Epithelial cell of esophagus (primary cell): ENCODE measurements at regions not wholly inside any gene's neighbourhood (a gene's known extent, or its start where the extent isn't known, plus 50 kb on each side); places are given as distances from the start of the nearest gene placed in this dataset.

ENCODE experiments used
- DNase-seq: peaks from one replicate; pipeline ENCODE4 v3.0.0; 2010; ENCODE audit warnings: low read depth
- H3K4me3 ChIP-seq: 2 replicates; pipeline ENCODE4 v1.5.1; 2011; ENCODE audit warnings: mild to moderate bottlenecking, low read length, control low read depth
- TF ChIP-seq, protein P1 (sequence below): IDR thresholded peaks from 2 replicates; pipeline ENCODE4 v1.5.1; 2011; ENCODE audit warnings: low read depth, mild to moderate bottlenecking, low read length, control low read depth, inconsistent platforms; ENCODE audit not compliant: insufficient read depth; ENCODE audit errors: missing control alignments

- no peak for DNase-seq
- TF ChIP-seq, protein P1, sequence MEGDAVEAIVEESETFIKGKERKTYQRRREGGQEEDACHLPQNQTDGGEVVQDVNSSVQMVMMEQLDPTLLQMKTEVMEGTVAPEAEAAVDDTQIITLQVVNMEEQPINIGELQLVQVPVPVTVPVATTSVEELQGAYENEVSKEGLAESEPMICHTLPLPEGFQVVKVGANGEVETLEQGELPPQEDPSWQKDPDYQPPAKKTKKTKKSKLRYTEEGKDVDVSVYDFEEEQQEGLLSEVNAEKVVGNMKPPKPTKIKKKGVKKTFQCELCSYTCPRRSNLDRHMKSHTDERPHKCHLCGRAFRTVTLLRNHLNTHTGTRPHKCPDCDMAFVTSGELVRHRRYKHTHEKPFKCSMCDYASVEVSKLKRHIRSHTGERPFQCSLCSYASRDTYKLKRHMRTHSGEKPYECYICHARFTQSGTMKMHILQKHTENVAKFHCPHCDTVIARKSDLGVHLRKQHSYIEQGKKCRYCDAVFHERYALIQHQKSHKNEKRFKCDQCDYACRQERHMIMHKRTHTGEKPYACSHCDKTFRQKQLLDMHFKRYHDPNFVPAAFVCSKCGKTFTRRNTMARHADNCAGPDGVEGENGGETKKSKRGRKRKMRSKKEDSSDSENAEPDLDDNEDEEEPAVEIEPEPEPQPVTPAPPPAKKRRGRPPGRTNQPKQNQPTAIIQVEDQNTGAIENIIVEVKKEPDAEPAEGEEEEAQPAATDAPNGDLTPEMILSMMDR: no peak
- H3K4me3 ChIP-seq: no peak overlapping the region
These were observed 877.4 kb upstream of the GOT2 start for GRCh38 chr16:59611556-59611955.

DNA sequence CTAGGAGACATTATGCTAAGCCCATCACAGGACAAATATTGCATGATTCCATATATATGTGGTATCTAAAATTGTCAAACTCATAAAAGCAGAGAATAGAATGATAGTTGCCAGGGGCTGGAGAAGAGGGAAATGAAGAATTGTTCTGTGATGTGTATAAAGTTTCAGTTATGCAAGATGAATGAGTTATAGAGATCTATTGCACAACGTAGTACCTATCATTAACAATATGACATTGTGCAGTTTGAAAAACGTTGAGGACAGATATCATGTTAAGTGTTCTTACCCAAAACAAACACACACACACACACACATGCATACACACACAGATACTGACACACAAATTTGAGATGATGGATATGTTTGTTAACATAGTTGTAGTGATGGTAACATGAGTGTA is 871.6 kb upstream of the GOT2 start:
- peak; percentile 49 for DNase-seq
- TF ChIP-seq, protein P1: no peak
- no peak overlapping the region for H3K4me3 ChIP-seq

- H3K4me3 ChIP-seq: no peak overlapping the region
- TF ChIP-seq, protein P1: no peak
- DNase-seq: peak; percentile 57
These were observed 870.2 kb upstream of the GOT2 start for GRCh38 chr16:59604354-59604753.

DNA sequence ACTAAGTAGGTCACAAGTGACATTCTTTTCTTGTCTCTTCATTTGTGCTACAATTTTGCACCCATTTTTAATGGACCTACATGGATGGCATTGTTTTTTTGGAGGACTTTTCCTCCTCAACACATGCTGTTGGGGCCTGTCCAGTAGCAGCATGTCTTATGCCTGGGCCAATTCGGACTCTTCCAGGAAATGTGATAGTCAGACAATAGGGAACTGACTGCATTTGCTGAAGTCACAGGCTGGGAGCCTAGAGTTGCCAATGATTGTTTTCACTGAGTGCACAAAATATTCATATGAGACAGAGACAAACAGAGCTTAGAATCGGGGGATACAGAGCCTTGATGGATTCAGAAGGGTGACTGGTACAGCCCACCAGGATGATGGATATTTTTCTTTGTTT is 867.3 kb upstream of the GOT2 start:
- DNase-seq: no peak
- H3K4me3 ChIP-seq: no peak overlapping the region
- TF ChIP-seq, protein P1: no peak

- TF ChIP-seq, protein P1: no peak
- no peak overlapping the region for H3K4me3 ChIP-seq
- peak; percentile 4 for DNase-seq
These were observed 863.2 kb upstream of the GOT2 start for GRCh38 chr16:59597269-59597668.

DNA sequence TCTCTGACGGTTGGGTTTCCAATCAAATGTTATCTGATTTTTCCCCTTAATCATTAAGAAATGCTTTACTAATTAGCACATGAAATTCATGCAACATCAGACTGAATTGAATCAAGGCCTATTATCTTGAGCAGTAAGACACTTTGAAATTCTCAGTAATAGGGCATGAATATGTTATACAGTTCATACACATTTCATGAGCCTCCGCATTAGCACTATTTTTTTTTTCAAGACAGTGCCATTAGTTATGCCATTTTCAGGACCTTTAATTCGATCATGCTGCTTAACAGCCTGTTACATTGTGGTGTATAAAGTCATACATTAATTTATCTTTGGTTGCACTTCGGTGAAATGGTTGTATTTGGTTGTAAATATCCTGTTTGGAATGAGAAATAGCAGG is 862.6 kb upstream of the GOT2 start:
- TF ChIP-seq, protein P1: no peak
- no peak for DNase-seq
- no peak overlapping the region for H3K4me3 ChIP-seq

GRCh38 chr16:59593194-59593661 is 859.1 kb upstream of the GOT2 start:
- TF ChIP-seq, protein P1: no peak
- H3K4me3 ChIP-seq: no peak overlapping the region
- DNase-seq: peak; percentile 72
